ENCODE measurements at regions not wholly inside any gene's neighbourhood (a gene's known extent, or its start where the extent isn't known, plus 50 kb on each side); places are given as distances from the start of the nearest gene placed in this dataset.
A peak's percentile ranks its signal among the peaks of the same experiment; 100 is the strongest.

- TF ChIP-seq CTCF (conservative IDR thresholded peaks at IDR 0.05): no peak
- no peak overlapping the region for H3K27ac ChIP-seq
These were observed 113.9 kb upstream of the SLC35B3 start for GRCh38 chr6:8549074-8549790.

GRCh38 chr6:8546496-8546895 lies 111.2 kb upstream of the SLC35B3 start:
- H3K27ac ChIP-seq: no peak overlapping the region
- TF ChIP-seq CTCF (conservative IDR thresholded peaks at IDR 0.05): no peak

GRCh38 chr6:8545336-8545735 lies 110.0 kb upstream of the SLC35B3 start:
- no peak for TF ChIP-seq CTCF (conservative IDR thresholded peaks at IDR 0.05)
- H3K27ac ChIP-seq: no peak overlapping the region

GRCh38 chr6:8543714-8544113 lies 108.4 kb upstream of the SLC35B3 start:
- H3K27ac ChIP-seq: no peak overlapping the region
- TF ChIP-seq CTCF (conservative IDR thresholded peaks at IDR 0.05): no peak

- TF ChIP-seq CTCF (conservative IDR thresholded peaks at IDR 0.05): peak; percentile 45
- H3K27ac ChIP-seq: no peak overlapping the region
These were observed 104.1 kb upstream of the SLC35B3 start for GRCh38 chr6:8539453-8539852.

- TF ChIP-seq CTCF (conservative IDR thresholded peaks at IDR 0.05): no peak
- H3K27ac ChIP-seq: no peak overlapping the region
These were observed 100.8 kb upstream of the SLC35B3 start for GRCh38 chr6:8536122-8536521.

- no peak overlapping the region for H3K27ac ChIP-seq
- no peak for TF ChIP-seq CTCF (conservative IDR thresholded peaks at IDR 0.05)
These were observed 100.2 kb upstream of the SLC35B3 start for GRCh38 chr6:8535519-8535918.

Measured in VCaP (cell line).